ENCODE measurements at regions not wholly inside any gene's neighbourhood (a gene's known extent, or its start where the extent isn't known, plus 50 kb on each side); places are given as distances from the start of the nearest gene placed in this dataset.

DNA sequence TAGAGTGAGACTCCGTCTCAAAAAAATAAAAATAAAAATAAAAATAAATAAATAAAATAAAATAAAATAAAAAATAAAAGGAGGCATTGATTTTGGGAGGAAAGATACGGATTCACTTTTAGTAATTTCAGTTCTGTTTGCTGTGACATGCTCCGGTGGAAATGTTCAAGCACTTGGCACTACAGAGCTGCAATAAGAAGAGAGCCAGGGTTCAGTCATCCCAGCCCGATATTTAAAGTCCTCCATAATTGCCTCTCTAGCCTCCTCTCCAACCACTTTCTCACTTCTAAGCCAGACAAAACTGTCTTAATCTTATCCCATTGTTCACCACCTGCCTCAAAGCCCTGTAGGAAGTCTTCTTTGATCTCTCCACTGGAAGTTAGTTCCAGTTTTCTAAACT is 55.0 kb upstream of the MACF1 start:
- peaks cover 24 to 62% (median 38%) of the 10 kb centered on the region in 5 donors for H3K4me1 ChIP-seq (ENCODE audit: control insufficient read depth in 5 of 5, insufficient read depth in 5 of 5, low read length in 5 of 5)
- H3K4me3 ChIP-seq = no peak overlapping the region
- no peaks in the 10 kb centered on the region for H3K9me3 ChIP-seq (ENCODE audit: control insufficient read depth in 4 of 4, insufficient read depth in 3 of 4, low read length in 3 of 4)
- peak overlapping the region in 1 of 2 donors; percentile 29 for H3K9ac ChIP-seq (ENCODE audit: insufficient read depth in 1 of 2, low read length in 2 of 2)
- ATAC-seq (ENCODE audit: insufficient read depth, low FRiP score) (no peak), DNase-seq (no peak)
- no peaks in the 10 kb centered on the region for H3K27me3 ChIP-seq (ENCODE audit: control insufficient read depth in 3 of 3, insufficient read depth in 3 of 3, low read length in 2 of 3)
- H3K36me3 ChIP-seq (ENCODE audit: control insufficient read depth in 4 of 4, insufficient read depth in 4 of 4, low read length in 4 of 4) = no peaks in the 10 kb centered on the region
- H3K27ac ChIP-seq (ENCODE audit: low read depth in 1 of 2, low read length in 1 of 2) = no peak overlapping the region
- TF ChIP-seq, protein P1, sequence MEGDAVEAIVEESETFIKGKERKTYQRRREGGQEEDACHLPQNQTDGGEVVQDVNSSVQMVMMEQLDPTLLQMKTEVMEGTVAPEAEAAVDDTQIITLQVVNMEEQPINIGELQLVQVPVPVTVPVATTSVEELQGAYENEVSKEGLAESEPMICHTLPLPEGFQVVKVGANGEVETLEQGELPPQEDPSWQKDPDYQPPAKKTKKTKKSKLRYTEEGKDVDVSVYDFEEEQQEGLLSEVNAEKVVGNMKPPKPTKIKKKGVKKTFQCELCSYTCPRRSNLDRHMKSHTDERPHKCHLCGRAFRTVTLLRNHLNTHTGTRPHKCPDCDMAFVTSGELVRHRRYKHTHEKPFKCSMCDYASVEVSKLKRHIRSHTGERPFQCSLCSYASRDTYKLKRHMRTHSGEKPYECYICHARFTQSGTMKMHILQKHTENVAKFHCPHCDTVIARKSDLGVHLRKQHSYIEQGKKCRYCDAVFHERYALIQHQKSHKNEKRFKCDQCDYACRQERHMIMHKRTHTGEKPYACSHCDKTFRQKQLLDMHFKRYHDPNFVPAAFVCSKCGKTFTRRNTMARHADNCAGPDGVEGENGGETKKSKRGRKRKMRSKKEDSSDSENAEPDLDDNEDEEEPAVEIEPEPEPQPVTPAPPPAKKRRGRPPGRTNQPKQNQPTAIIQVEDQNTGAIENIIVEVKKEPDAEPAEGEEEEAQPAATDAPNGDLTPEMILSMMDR (IDR thresholded peaks at IDR 0.05; ENCODE audit: control extremely low read depth, extremely low read depth) = no peak
- WGBS, 2 donors = 65 to 69% methylated on average over 4 of the region's 4 CpGs

DNA sequence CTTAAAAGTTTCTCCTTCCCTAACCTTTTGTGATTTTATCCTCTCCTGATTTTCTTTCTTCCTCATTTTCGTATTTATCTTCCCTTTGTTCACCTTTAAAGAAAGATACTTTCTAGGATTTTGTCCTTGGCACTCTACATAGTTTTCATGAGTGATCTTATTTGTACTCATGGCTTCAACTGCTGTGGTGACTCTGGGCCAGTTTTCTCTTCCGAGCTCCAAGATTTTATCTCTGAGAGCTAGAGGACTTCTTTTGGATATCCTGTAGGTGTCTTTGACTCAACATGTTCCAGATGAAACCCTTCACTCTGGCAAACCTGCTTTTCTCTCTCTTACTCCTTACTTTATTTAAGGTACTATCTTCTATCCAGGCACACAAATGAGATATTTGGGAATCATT is 53.7 kb upstream of the MACF1 start:
- H3K9ac ChIP-seq (ENCODE audit: insufficient read depth in 1 of 2, low read length in 2 of 2) = no peak overlapping the region
- no peaks in the 10 kb centered on the region for H3K27me3 ChIP-seq (ENCODE audit: control insufficient read depth in 3 of 3, insufficient read depth in 3 of 3, low read length in 2 of 3)
- WGBS, 2 donors = 35 to 64% methylated on average over 2 of the region's 2 CpGs
- no peak for ATAC-seq (ENCODE audit: insufficient read depth, low FRiP score)
- H3K4me3 ChIP-seq = no peak overlapping the region
- no peaks in the 10 kb centered on the region for H3K9me3 ChIP-seq (ENCODE audit: control insufficient read depth in 4 of 4, insufficient read depth in 3 of 4, low read length in 3 of 4)
- H3K36me3 ChIP-seq (ENCODE audit: control insufficient read depth in 4 of 4, insufficient read depth in 4 of 4, low read length in 4 of 4) = no peaks in the 10 kb centered on the region
- no peak for DNase-seq
- TF ChIP-seq, protein P1 (IDR thresholded peaks at IDR 0.05; ENCODE audit: control extremely low read depth, extremely low read depth) = no peak
- H3K4me1 ChIP-seq (ENCODE audit: control insufficient read depth in 5 of 5, insufficient read depth in 5 of 5, low read length in 5 of 5) = peaks cover 22 to 69% (median 45%) of the 10 kb centered on the region in 5 donors
- H3K27ac ChIP-seq (ENCODE audit: low read depth in 1 of 2, low read length in 1 of 2) = peak overlapping the region in 1 of 2 donors; percentile 1

DNA sequence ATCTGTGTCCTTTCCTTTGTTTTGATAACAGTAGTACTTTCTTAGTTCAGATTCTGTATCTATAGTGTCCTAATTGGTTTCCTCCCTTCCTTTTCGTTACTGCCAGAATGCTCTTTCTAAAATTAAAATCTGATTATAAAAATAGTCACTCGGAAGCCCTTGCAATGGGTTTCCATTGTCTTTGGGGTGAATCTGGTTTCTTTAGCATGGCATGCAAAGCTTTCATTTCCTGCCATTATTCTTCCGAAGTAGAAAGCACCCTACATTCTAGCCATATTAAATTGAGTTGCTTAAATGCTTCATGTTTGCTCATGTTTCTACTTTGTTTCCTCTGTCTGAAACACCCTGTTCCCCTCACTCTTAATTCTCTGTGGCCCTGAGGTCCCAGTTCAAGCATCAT is 53.2 kb upstream of the MACF1 start:
- Histone ChIP-seq H3K9ac (ENCODE audit: insufficient read depth in 1 of 2, low read length in 2 of 2) (no peak overlapping the region), H3K4me3 (no peak overlapping the region), H3K9me3 (ENCODE audit: control insufficient read depth in 4 of 4, insufficient read depth in 3 of 4, low read length in 3 of 4) (no peaks in the 10 kb centered on the region), H3K27ac (ENCODE audit: low read depth in 1 of 2, low read length in 1 of 2) (no peak overlapping the region), H3K36me3 (ENCODE audit: control insufficient read depth in 4 of 4, insufficient read depth in 4 of 4, low read length in 4 of 4) (no peaks in the 10 kb centered on the region), H3K4me1 (ENCODE audit: control insufficient read depth in 5 of 5, insufficient read depth in 5 of 5, low read length in 5 of 5) (peaks cover 22 to 72% (median 45%) of the 10 kb centered on the region in 5 donors), H3K27me3 (ENCODE audit: control insufficient read depth in 3 of 3, insufficient read depth in 3 of 3, low read length in 2 of 3) (no peaks in the 10 kb centered on the region)
- no peak for DNase-seq
- no peak for ATAC-seq (ENCODE audit: insufficient read depth, low FRiP score)
- WGBS, 2 donors = 73 to 74% methylated on average over 3 of the region's 3 CpGs
- TF ChIP-seq, protein P1 (IDR thresholded peaks at IDR 0.05; ENCODE audit: control extremely low read depth, extremely low read depth) = no peak

DNA sequence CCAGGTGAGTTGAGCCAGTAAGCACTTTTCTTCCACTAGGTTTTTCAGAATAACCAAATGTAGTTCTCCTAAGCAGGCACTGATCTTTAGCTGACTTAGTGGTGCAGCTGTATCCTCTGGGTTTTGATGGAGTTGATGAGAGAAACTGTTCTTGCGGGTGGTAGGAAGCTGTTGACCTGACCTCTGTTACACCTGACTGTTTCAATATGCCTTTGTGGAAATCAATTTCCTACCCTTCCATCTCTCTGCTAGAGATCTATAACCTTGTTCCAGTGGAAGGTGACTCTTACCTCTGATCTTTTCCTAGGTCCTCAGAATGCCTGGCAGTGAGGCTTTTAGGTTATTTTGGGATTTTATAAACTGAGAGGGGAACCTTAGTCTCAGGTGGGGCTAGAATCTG is 51.6 kb upstream of the MACF1 start:
- Histone ChIP-seq H3K9ac (ENCODE audit: insufficient read depth in 1 of 2, low read length in 2 of 2) (peak overlapping the region in 1 of 2 donors; percentile 45), H3K9me3 (ENCODE audit: control insufficient read depth in 4 of 4, insufficient read depth in 3 of 4, low read length in 3 of 4) (no peaks in the 10 kb centered on the region)
- 57 to 73% methylated on average over 1 of the region's 1 CpG for WGBS, 2 donors

More for the DNA sequence above, 51.6 kb upstream of the MACF1 start:
- no peak for ATAC-seq (ENCODE audit: insufficient read depth, low FRiP score)
- Histone ChIP-seq H3K4me1 (ENCODE audit: control insufficient read depth in 5 of 5, insufficient read depth in 5 of 5, low read length in 5 of 5) (peaks cover 24 to 84% (median 47%) of the 10 kb centered on the region in 5 donors), H3K36me3 (ENCODE audit: control insufficient read depth in 4 of 4, insufficient read depth in 4 of 4, low read length in 4 of 4) (no peaks in the 10 kb centered on the region), H3K4me3 (no peak overlapping the region), H3K27ac (ENCODE audit: low read depth in 1 of 2, low read length in 1 of 2) (peak overlapping the region in 1 of 2 donors; percentile 74), H3K27me3 (ENCODE audit: control insufficient read depth in 3 of 3, insufficient read depth in 3 of 3, low read length in 2 of 3) (no peaks in the 10 kb centered on the region)
- TF ChIP-seq, protein P1 (IDR thresholded peaks at IDR 0.05; ENCODE audit: control extremely low read depth, extremely low read depth) = no peak
- DNase-seq = no peak

Data from lung (tissue), 11 donors.